ENCODE measurements at regions not wholly inside any gene's neighbourhood (a gene's known extent, or its start where the extent isn't known, plus 50 kb on each side); places are given as distances from the start of the nearest gene placed in this dataset.

GRCh38 chr20:57023007-57023406 lies 243.4 kb downstream of the BMP7 start:
- no peak for TF ChIP-seq CTCF (IDR thresholded peaks at IDR 0.05)
- H3K4me3 ChIP-seq: no peak overlapping the region
- H3K4me1 ChIP-seq: no peaks in the 10 kb centered on the region
- H3K36me3 ChIP-seq: no peaks in the 10 kb centered on the region
- H3K9me3 ChIP-seq: no peaks in the 10 kb centered on the region
- no peak for DNase-seq (ENCODE audit: low spot score)
- H3K27me3 ChIP-seq: no peaks in the 10 kb centered on the region
- no peak overlapping the region for H3K27ac ChIP-seq

- Histone ChIP-seq H3K27ac (no peak overlapping the region), H3K9me3 (no peaks in the 10 kb centered on the region), H3K4me3 (no peak overlapping the region), H3K36me3 (no peaks in the 10 kb centered on the region), H3K4me1 (no peaks in the 10 kb centered on the region), H3K27me3 (no peaks in the 10 kb centered on the region)
- no peak for TF ChIP-seq CTCF (IDR thresholded peaks at IDR 0.05)
- no peak for DNase-seq (ENCODE audit: low spot score)
These were observed 242.4 kb downstream of the BMP7 start for GRCh38 chr20:57023997-57024396.

GRCh38 chr20:57024849-57025248 lies 241.6 kb downstream of the BMP7 start:
- H3K27me3 ChIP-seq: no peaks in the 10 kb centered on the region
- DNase-seq (ENCODE audit: low spot score): no peak
- H3K9me3 ChIP-seq: no peaks in the 10 kb centered on the region
- no peak overlapping the region for H3K27ac ChIP-seq
- H3K4me3 ChIP-seq: no peak overlapping the region
- H3K36me3 ChIP-seq: no peaks in the 10 kb centered on the region
- TF ChIP-seq CTCF (IDR thresholded peaks at IDR 0.05): no peak
- H3K4me1 ChIP-seq: no peaks in the 10 kb centered on the region

- no peak for TF ChIP-seq CTCF (IDR thresholded peaks at IDR 0.05)
- Histone ChIP-seq H3K4me3 (no peak overlapping the region), H3K9me3 (no peaks in the 10 kb centered on the region), H3K36me3 (no peaks in the 10 kb centered on the region), H3K27ac (no peak overlapping the region), H3K4me1 (no peaks in the 10 kb centered on the region), H3K27me3 (no peaks in the 10 kb centered on the region)
- DNase-seq (ENCODE audit: low spot score): no peak
These were observed 241.2 kb downstream of the BMP7 start for GRCh38 chr20:57025261-57025660.

GRCh38 chr20:57025666-57026224 lies 240.7 kb downstream of the BMP7 start:
- no peaks in the 10 kb centered on the region for H3K27me3 ChIP-seq
- no peak overlapping the region for H3K27ac ChIP-seq

More at GRCh38 chr20:57025666-57026224, 240.7 kb downstream of the BMP7 start:
- Histone ChIP-seq H3K9me3 (no peaks in the 10 kb centered on the region), H3K36me3 (no peaks in the 10 kb centered on the region), H3K4me1 (no peaks in the 10 kb centered on the region), H3K4me3 (no peak overlapping the region)
- no peak for TF ChIP-seq CTCF (IDR thresholded peaks at IDR 0.05)
- no peak for DNase-seq (ENCODE audit: low spot score)
